GM12878 (cell line): ENCODE measurements at regions not wholly inside any gene's neighbourhood (a gene's known extent, or its start where the extent isn't known, plus 50 kb on each side); places are given as distances from the start of the nearest gene placed in this dataset.

ENCODE experiments used
- ATAC-seq: fragments of 200-7000 bp; cut with Tn5 transposase; 3 replicates; pipeline ENCODE4 v1.9.1; 2020; ENCODE audit warnings: mild to moderate bottlenecking, moderate library complexity
- BruUV-seq: library from RNA; stranded (reverse); fragments of 400-500 nt; replicated peaks from 2 replicates; lab custom pipeline; 2021; lab: Mats Ljungman, UMichigan
- CTCF ChIA-PET: fragments of 300-600 bp; sonication (Branson Sonifier 250); formaldehyde crosslinking; extraction: SDS; loops from one replicate; lab custom pipeline; 2021; ENCODE audit warnings: inconsistent platforms; lab: Yijun Ruan, JAX
- POLR2A ChIA-PET: fragments of 350-600 bp; formaldehyde crosslinking; extraction: SDS; loops from one replicate; lab custom pipeline; 2021; ENCODE audit warnings: inconsistent platforms; lab: Charles Lee
- RAD21 ChIA-PET: fragments of 300-600 bp; sonication (Branson Sonifier 250); formaldehyde crosslinking; loops from one replicate; lab custom pipeline; 2023; ENCODE audit warnings: antibody characterized with exemption; ENCODE audit not compliant: unreplicated experiment; lab: Charles Lee
- SMC1A ChIA-PET: fragments of 300-600 bp; sonication (Branson Sonifier 250); formaldehyde crosslinking; loops from one replicate; lab custom pipeline; 2023; ENCODE audit not compliant: unreplicated experiment, uncharacterized antibody; lab: Charles Lee
- DNase-seq: peaks from one replicate; pipeline ENCODE4 v3.0.0-alpha.2; 2011; ENCODE audit warnings: low read depth, low spot score
- FAIRE-seq: peaks from 3 replicates; lab custom pipeline; 2011; peaks lifted over from hg19 to GRCh38; lab: Jason Lieb, UNC
- H2AFZ ChIP-seq: 2 replicates; pipeline ENCODE4 v1.6.0; 2011; ENCODE audit warnings: low read depth, low read length, control low read depth; ENCODE audit not compliant: control insufficient read depth
- H3K27ac ChIP-seq: 2 replicates; pipeline ENCODE4 v1.5.1; 2011; ENCODE audit warnings: control low read depth; ENCODE audit not compliant: control insufficient read depth, insufficient read depth
- H3K27me3 ChIP-seq, 2 experiments: replicated peaks in 1 of 2; 2 replicates each; pipeline versions ENCODE4 v1.6.0 to v1.6.1; 2011; ENCODE audit warnings: low read length in 1 of 2; ENCODE audit not compliant: control insufficient read depth in 2 of 2, insufficient read depth in 2 of 2
- H3K36me3 ChIP-seq, 2 experiments: 2 replicates each; pipeline ENCODE4 v1.5.1; 2011; ENCODE audit warnings: low read length in 1 of 2; ENCODE audit not compliant: control insufficient read depth in 2 of 2, insufficient read depth in 2 of 2
- H3K4me1 ChIP-seq: 2 replicates; pipeline ENCODE4 v1.6.1; 2011; ENCODE audit warnings: mild to moderate bottlenecking, low read length, moderate library complexity, mixed read lengths; ENCODE audit not compliant: control insufficient read depth, insufficient read depth
- H3K4me2 ChIP-seq: 2 replicates; pipeline ENCODE4 v1.6.0; 2011; ENCODE audit warnings: control low read depth; ENCODE audit not compliant: control insufficient read depth, insufficient read depth
- H3K4me3 ChIP-seq: fragments of 200-600 bp; sonication (generic); 2 replicates; pipeline ENCODE4 v1.5.1; 2016
- H3K79me2 ChIP-seq: 2 replicates; pipeline ENCODE4 v1.6.0; 2011; ENCODE audit warnings: low read length; ENCODE audit not compliant: control insufficient read depth, insufficient read depth
- H3K9ac ChIP-seq: 2 replicates; pipeline ENCODE4 v1.8.0; 2011; ENCODE audit warnings: low read length, control low read depth, mixed read lengths; ENCODE audit not compliant: control insufficient read depth, insufficient read depth
- H3K9me3 ChIP-seq: replicated peaks from 3 replicates; pipeline ENCODE4 v1.5.1; 2011; ENCODE audit warnings: mild to moderate bottlenecking, low read length; ENCODE audit not compliant: control insufficient read depth, insufficient read depth
- H4K20me1 ChIP-seq: 2 replicates; pipeline ENCODE4 v1.6.0; 2011; ENCODE audit not compliant: control insufficient read depth, insufficient read depth
- CBX5 ChIP-seq: sonication (generic); IDR thresholded peaks from 2 replicates; pipeline ENCODE4 v1.6.1; 2016; ENCODE audit warnings: low read depth, moderate library complexity, mild to moderate bottlenecking, inconsistent platforms
- CHD4 ChIP-seq: fragments of 200-600 bp; sonication (generic); IDR thresholded peaks from 2 replicates; pipeline ENCODE4 v1.6.1; 2016; ENCODE audit warnings: mild to moderate bottlenecking
- CUX1 ChIP-seq: IDR thresholded peaks from 2 replicates; pipeline ENCODE4 v1.6.1; 2012; ENCODE audit warnings: improper control_type of control experiment, low read depth, low read length; ENCODE audit not compliant: insufficient replicate concordance
- DPF2 ChIP-seq: fragments of 450-650 bp; IDR thresholded peaks from 2 replicates; pipeline ENCODE4 v1.6.1; 2017; ENCODE audit warnings: mild to moderate bottlenecking
- FOXM1 ChIP-seq: IDR thresholded peaks from 2 replicates; pipeline ENCODE4 v1.6.1; 2012; ENCODE audit warnings: low read depth, mild to moderate bottlenecking, inconsistent platforms, low read length, moderate library complexity
- HDAC2 ChIP-seq: fragments of 200-600 bp; sonication (generic); IDR thresholded peaks from 2 replicates; pipeline ENCODE4 v1.6.1; 2017
- KDM1A ChIP-seq: fragments of 200-600 bp; sonication (generic); IDR thresholded peaks from 2 replicates; pipeline ENCODE4 v1.6.1; 2016; ENCODE audit warnings: borderline replicate concordance
- NKRF ChIP-seq: fragments of 450-650 bp; conservative IDR thresholded peaks from 2 replicates; pipeline ENCODE4 v1.6.1; 2017; ENCODE audit warnings: mild to moderate bottlenecking, moderate library complexity
- PML ChIP-seq: IDR thresholded peaks from 2 replicates; pipeline ENCODE4 v1.6.1; 2012; ENCODE audit warnings: low read length, inconsistent platforms
- SIX5 ChIP-seq: IDR thresholded peaks from 2 replicates; pipeline ENCODE4 v1.6.1; 2011; ENCODE audit warnings: mild to moderate bottlenecking, low read depth, low read length, moderate library complexity; ENCODE audit not compliant: severe bottlenecking
- SRF ChIP-seq, 2 experiments: IDR thresholded peaks; 2 replicates each; pipeline ENCODE4 v1.6.1; 2011; ENCODE audit warnings: low read depth in 2 of 2, low read length in 2 of 2, mild to moderate bottlenecking in 1 of 2, moderate library complexity in 1 of 2
- WRNIP1 ChIP-seq: IDR thresholded peaks from 2 replicates; pipeline ENCODE4 v1.6.1; 2011; ENCODE audit warnings: low read depth, low read length, improper control_type of control experiment, borderline replicate concordance
- ZNF217 ChIP-seq: fragments of 450-650 bp; IDR thresholded peaks from 2 replicates; pipeline ENCODE4 v1.6.1; 2017; ENCODE audit warnings: antibody characterized with exemption, mild to moderate bottlenecking
- WGBS: methylation state at CpG from one replicate; pipeline ENCODE4 v1.1.6; 2016; ENCODE audit warnings: low lambda C conversion rate; ENCODE audit not compliant: insufficient replicate concordance, insufficient coverage; ENCODE audit errors: missing lambda C conversion rate; 5-methylcytosine and 5-hydroxymethylcytosine counted together
- in situ Hi-C: fragments of 300-500 bp; cut with MboI; formaldehyde crosslinking; loops from 9 replicates; pipeline ENCODE4 v1.14.3; 2018; ENCODE audit warnings: mixed read lengths
- intact Hi-C: fragments of 100-400 bp; cut with micrococcal nuclease; formaldehyde crosslinking; loops from one replicate; pipeline ENCODE4 v1.14.2; 2022; ENCODE audit not compliant: unreplicated experiment

DNA sequence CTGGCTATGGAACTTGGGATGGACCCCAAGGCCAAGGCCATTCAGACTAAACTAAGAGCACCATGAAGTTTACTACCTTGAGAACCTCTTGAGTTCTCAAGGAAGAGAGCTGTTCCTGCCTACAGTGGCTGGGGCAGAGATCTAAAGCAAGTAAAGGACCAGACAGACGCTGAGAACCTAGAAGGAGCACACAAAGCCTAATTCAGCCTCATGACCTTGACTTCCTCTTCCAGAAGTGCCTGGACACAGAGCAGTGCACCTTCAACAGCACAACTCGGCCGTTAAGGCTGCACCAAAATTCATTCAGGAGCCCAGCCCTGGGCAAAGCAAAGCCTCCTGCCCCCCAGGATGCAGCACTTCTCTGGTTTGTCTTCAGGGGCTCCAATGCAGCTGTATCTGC is 82.9 kb upstream of the AKIP1 start:
- ChIA-PET POLR2A (no interaction called here), CTCF (interaction anchor here (7.6 kb wide), 1 partner anchor 14 kb away, joined by 41 read pairs; no protein-coding TSS in a partner anchor), RAD21 (no interaction called here), SMC1A (no interaction called here)
- H3K9me3 ChIP-seq = no peaks in the 10 kb centered on the region; the same call in 2 of the 3 replicates
- no peak overlapping the region for H3K4me2 ChIP-seq
- H3K4me1 ChIP-seq = peaks cover 8% of the 10 kb centered on the region
- H3K79me2 ChIP-seq = no peaks in the 10 kb centered on the region
- no peaks in the 10 kb centered on the region for H3K27me3 ChIP-seq
- H3K9ac ChIP-seq = no peak overlapping the region
- no peak overlapping the region for H3K4me3 ChIP-seq
- TF ChIP-seq SIX5 = no peak
- no peak for TF ChIP-seq WRNIP1
- TF ChIP-seq ZNF217 = no peak
- TF ChIP-seq FOXM1 = no peak
- no peak for TF ChIP-seq DPF2
- TF ChIP-seq NKRF = no peak
- no peak for TF ChIP-seq PML
- TF ChIP-seq HDAC2 = no peak
- no peak for TF ChIP-seq CBX5
- TF ChIP-seq KDM1A = no peak
- no peak for TF ChIP-seq CHD4
- no peak for TF ChIP-seq CUX1
- no peak for TF ChIP-seq SRF (IDR thresholded peaks at IDR 0.05; ENCODE audit: low read depth in 2 of 2, low read length in 2 of 2)
- intact Hi-C loops = no loop called here
- H4K20me1 ChIP-seq = no peaks in the 10 kb centered on the region
- FAIRE-seq (no peak), DNase-seq (no peak), ATAC-seq (no peak)
- H2AFZ ChIP-seq = no peak overlapping the region
- WGBS = 36% methylated on average over 3 of the region's 3 CpGs
- no peak overlapping the region for H3K27ac ChIP-seq
- no peaks in the 10 kb centered on the region for H3K36me3 ChIP-seq
- BruUV-seq = no TSS peak
- in situ Hi-C loops = no loop called here
